ENCODE measurements at regions not wholly inside any gene's neighbourhood (a gene's known extent, or its start where the extent isn't known, plus 50 kb on each side); places are given as distances from the start of the nearest gene placed in this dataset.

DNA sequence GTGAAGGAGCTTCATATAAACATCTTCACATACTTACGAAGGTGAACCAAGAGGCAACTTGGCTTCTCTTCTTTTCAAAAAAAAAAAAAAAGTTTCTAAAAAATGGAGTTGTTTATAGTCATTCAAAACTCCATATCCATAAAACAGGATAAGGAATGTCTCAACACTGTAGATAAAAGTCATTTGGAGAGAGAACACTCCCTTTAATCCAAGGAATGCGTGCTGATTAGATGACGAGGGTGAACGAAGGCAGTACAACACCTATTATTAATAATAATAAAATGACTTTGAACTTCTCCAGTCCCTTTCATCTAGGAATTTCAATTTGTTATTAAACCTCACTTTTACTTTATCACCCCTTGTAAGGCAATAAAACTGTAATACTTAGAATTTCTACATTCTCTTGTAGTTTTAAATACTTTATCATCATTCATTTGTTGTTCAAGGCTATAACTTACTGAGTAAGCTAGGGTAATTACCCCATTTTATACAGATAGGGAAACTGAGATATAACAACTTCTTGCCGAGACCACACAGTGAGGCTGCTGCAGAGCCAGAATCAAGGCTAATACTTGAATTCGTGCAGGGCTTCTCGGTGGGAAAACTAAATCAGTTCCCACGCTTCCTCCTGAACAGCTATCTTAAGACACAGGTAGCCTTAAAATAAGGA lies 377.1 kb downstream of the EFNA5 start:
- no peak for DNase-seq

DNA sequence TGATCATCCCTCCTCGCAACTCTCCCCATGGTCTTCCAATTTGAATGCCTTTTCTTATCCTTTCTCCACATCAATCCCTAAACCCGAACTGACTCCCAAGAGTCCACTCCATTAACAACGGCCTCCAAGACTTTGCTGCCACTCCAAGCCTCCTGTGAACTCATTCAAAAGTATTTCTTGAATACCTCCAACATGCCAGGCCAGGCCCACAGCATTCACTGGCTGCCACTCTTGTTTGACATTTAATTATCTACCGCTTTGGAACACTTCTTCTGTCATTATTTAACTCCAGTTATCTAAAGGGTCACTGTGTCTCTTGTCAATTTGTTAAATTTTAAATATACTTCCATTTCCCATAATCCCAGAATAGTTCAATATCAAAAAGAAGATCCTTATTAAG lies 378.9 kb downstream of the EFNA5 start:
- no peak for DNase-seq

DNA sequence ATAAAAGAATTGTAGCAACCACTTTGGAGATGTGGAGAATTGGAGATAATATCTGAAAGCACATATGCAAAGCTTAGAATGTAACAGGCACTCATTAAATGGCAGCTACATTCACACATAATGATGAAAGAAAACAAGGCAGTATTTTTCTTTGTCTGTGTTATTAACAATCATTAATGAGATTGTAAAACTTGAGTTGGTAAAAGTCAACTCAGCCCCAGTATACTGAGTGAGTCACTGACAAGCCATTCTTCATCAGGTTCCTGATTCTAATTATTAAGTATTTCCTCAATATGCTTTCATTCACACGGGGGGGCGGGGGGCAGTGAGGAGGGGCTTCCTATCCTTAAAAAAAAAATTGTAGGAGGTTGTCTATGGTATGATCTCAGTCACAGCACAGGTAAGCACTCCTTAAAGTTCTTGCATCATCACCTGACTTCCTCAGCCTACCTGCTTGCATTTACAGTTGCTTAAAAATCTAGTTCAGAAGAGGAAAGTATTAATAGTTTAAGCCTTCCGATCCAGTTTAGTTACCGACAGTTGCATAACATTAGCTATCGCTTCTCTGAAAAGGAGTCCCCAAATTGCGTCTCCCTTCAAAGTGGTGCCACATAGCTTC lies 379.8 kb downstream of the EFNA5 start:
- DNase-seq, result no peak

- DNase-seq, result no peak
Measured at GRCh38 chr5:107289030-107289714, 381.6 kb downstream of the EFNA5 start.

DNA sequence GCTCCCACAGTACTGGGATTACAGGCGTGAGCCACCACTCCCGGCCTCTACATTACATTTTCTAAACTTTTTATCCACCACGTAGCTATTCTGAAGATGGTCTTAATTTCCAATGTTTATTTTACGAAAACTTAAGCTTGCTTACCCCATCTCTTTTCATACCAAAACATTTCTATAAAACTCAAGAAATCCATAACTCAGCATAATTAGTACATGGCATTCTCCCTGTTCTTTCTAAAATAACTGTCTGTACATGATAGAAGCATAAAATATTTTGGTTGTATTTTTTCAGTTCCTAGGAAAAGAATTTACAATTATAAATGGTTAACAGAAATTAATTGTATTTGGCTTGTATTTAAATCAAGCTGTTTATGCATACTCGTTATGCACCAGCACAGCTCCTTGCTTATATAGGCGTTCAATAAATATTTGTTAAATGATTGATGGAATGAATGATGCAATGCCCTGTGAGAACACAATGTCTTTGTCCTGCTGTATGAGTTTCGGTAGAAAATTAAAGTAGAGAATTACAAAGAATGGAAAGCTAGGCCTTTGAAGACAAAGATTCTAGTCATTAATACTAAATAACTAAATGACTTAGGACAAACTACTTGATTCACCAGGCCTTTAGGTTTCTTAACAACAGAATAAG lies 384.2 kb downstream of the EFNA5 start:
- DNase-seq, result no peak

DNA sequence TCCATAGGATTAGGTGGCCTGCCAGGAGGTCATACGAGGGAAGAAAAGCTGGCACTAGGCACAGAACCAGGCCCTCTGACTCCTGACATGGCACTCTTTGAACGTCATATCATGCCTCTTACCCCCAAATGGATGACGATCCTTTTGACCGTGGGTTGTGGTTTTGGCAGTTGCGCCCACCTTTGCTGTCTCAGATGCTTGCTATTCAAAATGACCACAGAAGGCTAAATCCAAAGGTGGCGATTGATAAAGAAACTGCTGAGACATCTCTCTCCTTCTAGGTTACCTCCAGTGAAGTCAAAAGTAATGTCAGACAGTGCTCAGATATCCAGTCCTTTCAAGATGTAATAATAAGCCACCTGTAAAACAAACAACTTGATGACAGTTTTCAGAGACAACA lies 385.0 kb downstream of the EFNA5 start:
- DNase-seq, result no peak

DNA sequence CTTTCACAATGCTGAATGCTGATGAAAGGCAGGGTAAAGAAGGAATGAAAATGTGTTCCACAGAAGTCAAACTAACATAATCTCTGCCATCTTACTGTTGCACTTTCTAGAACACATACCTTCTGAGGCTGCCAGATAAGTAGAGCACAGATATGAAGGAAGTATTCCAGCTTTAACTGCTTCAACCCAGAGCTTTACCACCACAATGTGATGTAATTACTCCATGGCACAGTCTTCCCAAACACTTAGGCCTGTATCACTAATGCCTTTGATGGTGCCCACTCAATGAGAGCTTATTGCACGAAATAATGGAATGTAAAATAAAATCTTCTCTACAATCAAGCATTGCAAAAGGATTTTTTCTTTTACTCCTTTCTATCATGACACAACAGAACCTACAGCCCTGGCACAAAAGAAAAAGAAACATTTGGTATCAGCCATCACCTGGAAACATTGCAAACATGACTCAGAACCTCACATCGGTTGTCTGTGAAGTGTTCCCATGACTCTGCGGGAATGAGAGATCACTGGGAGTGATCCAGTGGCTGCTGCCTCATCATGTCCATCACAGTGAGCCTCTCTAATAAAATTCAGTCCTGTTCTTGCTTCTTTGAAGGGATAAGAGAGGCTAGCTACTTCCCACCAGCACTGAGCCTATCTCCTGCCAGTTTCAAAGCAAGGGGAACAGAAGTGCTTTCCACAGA lies 385.8 kb downstream of the EFNA5 start:
- DNase-seq, result no peak

DNA sequence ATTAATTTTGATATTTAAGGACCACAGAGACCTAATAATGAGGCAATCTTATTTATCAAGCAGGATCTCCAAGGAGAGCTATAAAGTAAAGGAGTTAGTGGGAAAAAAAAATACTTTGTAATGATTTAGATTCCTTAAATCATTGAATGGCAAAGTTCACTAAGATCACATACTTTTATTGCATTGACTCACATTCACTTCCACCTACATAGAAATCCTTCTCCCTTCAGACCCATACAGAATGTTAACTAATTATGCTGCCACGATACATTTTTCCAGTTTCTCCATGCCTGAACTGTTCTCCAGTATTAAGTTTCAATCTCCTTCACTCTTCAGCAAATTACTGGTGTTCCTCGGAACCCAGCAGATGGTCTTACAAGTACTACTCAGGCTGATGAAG lies 388.7 kb downstream of the EFNA5 start:
- no peak for DNase-seq

GRCh38 chr5:107278774-107279173 lies 392.0 kb downstream of the EFNA5 start:
- DNase-seq, result no peak

DNA sequence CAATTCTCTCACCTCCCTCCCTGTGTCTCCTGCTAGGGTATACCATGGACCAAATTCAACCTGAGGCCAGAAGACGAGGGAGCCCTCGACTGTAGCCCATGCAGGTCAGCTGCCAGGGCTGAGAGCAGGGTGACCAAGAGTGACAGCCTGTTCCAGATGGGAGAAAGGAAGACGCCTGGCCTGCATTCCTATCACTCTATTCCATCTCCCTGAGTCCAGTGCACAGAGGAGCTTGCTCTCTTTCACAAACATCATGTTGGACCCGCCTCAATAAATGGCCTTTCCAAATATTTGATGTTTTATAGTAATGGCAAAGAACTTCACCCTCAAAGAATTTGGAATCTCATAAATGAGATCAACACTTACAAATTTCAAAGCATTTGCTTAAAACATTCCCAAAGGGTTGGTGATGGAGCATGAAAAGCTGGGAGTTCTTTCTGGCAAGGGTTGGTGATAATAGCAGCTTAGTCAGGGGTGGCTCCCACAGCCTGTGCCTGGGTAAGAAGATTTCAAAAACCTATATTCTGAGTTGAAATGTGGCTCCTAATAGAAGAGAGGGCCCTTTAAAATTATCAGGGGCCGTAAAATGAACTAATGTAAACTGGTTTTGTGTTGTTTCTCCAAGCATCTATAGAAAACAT lies 393.1 kb downstream of the EFNA5 start:
- DNase-seq, result no peak

- no peak for DNase-seq
Measured at GRCh38 chr5:107275333-107275732, 395.4 kb downstream of the EFNA5 start.

DNA sequence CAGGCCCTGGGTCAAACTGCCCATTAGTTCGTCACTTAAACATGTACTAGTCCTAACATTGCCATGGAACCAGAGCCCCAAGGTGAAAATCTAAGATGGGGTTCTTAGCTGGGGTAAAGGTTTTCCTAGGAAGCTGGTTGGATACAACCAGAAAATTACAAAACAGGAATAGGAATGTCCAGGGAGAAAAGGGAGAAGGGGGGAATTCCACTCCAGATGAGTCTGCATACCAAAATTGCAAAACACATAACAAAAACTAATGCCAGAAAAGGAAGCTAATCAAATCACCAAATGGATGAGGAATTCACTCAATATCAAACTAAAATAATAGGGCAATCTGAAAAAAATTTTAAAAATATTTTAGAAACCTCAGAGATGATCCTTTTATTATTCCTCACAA lies 396.2 kb downstream of the EFNA5 start:
- no peak for DNase-seq

- DNase-seq, result no peak
Measured at GRCh38 chr5:107272954-107273353, 397.8 kb downstream of the EFNA5 start.

DNA sequence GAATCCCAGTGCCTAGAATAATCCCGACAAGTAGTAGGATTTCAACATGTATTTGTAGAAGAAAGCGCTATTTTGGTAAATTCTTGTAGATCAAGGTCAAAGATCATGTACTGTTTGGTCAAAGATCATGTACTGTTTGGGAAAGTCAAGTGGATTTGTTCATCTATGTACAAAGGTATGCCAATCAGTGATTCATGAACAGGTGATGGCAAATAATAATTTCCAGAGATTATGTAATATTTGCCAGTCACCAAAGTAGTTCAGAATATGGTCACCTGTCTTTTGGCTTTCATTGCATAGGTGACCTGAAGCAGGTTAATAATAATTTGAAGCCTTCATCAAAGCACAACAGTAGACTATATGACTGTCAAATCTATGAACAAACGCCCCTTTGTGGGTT lies 398.2 kb downstream of the EFNA5 start:
- DNase-seq, result no peak

GRCh38 chr5:107271682-107272350 lies 398.9 kb downstream of the EFNA5 start:
- no peak for DNase-seq

DNA sequence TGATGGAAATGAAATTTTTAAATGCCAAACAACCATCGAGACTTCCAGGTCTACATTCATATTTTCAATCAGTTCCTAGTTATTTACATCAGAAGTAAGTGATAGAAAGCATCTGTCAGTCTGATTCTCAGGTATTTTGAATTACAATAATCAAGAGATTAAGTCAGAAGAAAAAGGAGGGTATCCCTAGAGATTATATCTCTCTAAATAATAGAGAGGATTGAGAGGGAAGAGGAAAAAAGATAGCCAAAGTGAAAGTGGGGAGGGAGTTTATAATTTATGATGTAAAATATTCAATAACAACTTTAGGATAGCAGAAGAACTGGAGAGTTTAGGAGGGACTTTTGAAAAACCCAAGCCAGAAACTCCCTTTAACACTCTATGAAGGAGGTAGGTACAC lies 400.2 kb downstream of the EFNA5 start:
- no peak for DNase-seq

DNA sequence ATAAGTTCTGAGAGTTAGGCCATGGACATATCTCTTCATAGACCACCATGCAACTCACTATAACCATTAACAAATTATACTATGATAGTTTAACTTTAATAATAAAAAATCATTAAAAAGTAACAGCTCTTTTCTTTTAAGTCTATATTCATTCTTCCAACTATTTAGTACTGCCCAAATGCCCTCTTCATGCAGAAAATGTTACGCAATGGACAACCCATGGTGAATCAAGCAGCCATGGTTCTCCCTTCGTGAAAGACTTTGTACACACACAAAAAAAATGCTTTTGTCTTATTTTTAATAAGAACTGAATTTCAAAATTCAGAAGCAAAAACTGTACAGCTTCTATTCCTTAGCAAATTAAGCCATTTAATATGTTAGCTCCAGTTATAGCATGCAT lies 401.1 kb downstream of the EFNA5 start:
- no peak for DNase-seq

- no peak for DNase-seq
Measured at GRCh38 chr5:107269256-107269655, 401.5 kb downstream of the EFNA5 start.

DNA sequence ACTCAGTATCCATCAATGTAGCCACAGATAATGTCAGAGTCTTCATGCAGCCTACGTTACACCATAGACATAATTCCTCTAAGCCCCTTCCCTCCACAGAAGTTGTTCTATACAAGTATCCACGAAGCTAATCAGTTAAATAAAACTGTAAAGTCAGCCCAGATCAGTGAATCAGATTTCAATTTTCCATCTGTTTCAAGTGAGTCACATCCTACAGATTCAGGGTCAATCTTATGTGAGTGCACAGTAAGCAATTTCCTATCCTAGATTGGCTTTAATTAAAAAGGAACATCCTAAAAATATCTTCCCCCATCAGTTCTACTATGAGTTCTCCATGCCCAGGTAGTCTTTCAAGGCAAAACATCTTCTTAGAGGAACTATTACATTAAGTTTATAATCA lies 402.5 kb downstream of the EFNA5 start:
- no peak for DNase-seq

GRCh38 chr5:107266100-107266499 lies 404.6 kb downstream of the EFNA5 start:
- no peak for DNase-seq

GRCh38 chr5:107265193-107265592 lies 405.5 kb downstream of the EFNA5 start:
- DNase-seq, result no peak

DNA sequence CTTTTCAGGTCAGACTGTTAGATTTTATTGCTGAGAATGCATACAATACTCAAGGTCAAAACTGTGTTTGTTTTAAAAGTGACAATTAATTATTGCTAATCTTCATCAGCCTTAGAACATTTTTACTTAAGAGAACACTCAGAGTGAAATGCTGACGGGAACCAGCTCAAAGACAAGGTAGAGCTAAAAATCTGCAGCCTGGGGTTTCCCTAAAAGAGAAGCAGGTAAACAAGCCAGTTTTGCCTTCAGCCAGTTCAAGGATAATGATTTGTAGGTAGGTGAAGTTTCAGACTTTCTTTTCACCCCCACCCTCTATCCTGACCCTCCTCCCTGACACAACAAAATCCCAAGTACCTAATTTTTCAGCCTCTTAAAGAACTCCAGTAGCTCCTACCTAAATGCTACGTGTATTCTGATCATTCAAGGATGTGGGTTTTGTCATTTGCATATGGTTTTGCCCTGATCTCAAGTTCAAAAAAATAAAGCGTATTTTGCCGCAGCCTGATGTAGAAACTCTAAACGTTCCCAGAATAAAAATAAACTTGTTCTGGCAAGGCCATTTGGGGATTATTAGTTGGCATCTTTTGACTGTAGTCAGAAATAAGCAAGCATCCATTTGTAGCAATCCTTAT lies 407.2 kb downstream of the EFNA5 start:
- DNase-seq, result no peak
